Adipocyte (in vitro differentiated cells): ENCODE measurements at regions not wholly inside any gene's neighbourhood (a gene's known extent, or its start where the extent isn't known, plus 50 kb on each side); places are given as distances from the start of the nearest gene placed in this dataset.

Experiments used
- DNase-seq: peaks from one replicate; pipeline ENCODE4 v3.0.0-alpha.2; 2015; ENCODE audit warnings: low read depth
- H3K27me3 ChIP-seq: replicated peaks from 2 replicates; pipeline ENCODE4 v1.7.0; 2013; ENCODE audit warnings: mild to moderate bottlenecking, low read length, moderate library complexity; ENCODE audit not compliant: control insufficient read depth, insufficient read depth
- H3K36me3 ChIP-seq: 2 replicates; pipeline ENCODE4 v1.7.0; 2013; ENCODE audit warnings: low read length, mild to moderate bottlenecking, moderate library complexity; ENCODE audit not compliant: control insufficient read depth, insufficient read depth, severe bottlenecking
- H3K4me1 ChIP-seq: 2 replicates; pipeline ENCODE4 v1.7.0; 2013; ENCODE audit warnings: mild to moderate bottlenecking, low read length, moderate library complexity; ENCODE audit not compliant: control insufficient read depth, insufficient read depth
- H3K4me3 ChIP-seq: 2 replicates; pipeline ENCODE4 v1.7.0; 2013; ENCODE audit warnings: mild to moderate bottlenecking, low read length, moderate library complexity
- H3K9ac ChIP-seq: 2 replicates; pipeline ENCODE4 v1.7.0; 2013; ENCODE audit warnings: mild to moderate bottlenecking, low read length, moderate library complexity
- H3K9me3 ChIP-seq: 2 replicates; pipeline ENCODE4 v1.7.0; 2013; ENCODE audit warnings: mild to moderate bottlenecking, low read length, moderate library complexity; ENCODE audit not compliant: control insufficient read depth

DNA sequence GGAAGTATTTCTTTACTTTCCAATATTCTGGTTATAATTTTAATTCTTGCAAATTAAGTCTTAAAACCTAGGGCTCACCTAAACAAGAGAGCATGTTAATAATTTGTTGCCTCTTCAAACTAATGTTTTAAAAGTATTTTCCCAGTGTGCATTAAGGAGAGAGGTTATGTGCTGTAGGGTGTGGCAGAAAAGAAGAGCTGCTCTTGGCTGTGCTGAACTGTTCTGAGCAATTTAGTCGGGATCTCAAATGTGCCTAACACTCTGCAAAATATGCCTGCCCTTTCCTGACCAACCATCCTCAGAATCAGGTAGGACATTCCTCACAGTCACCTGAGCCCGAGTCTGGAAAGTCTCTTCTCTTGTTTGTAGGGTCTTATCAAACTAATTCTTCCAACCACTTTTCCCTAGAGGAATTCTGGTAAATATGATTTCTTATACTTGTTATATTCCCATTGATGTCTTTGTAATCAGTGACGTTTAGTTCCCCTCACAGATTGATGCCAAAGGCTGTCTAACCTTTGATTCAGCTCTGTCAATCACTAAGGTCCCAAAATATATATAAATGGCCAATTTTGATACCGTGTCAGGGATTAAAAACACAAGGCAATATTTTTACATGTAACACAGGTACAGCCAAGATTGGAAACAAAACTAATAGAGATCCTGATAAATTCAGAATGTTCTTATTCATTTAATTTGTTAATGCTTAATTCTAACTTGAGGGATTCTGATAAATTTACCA is 298.4 kb downstream of the ADGB start:
- Histone ChIP-seq H3K9ac (no peak overlapping the region), H3K4me1 (peaks cover 3% of the 10 kb centered on the region), H3K4me3 (no peak overlapping the region), H3K27me3 (no peaks in the 10 kb centered on the region), H3K9me3 (no peaks in the 10 kb centered on the region), H3K36me3 (no peaks in the 10 kb centered on the region)
- DNase-seq, result no peak

DNA sequence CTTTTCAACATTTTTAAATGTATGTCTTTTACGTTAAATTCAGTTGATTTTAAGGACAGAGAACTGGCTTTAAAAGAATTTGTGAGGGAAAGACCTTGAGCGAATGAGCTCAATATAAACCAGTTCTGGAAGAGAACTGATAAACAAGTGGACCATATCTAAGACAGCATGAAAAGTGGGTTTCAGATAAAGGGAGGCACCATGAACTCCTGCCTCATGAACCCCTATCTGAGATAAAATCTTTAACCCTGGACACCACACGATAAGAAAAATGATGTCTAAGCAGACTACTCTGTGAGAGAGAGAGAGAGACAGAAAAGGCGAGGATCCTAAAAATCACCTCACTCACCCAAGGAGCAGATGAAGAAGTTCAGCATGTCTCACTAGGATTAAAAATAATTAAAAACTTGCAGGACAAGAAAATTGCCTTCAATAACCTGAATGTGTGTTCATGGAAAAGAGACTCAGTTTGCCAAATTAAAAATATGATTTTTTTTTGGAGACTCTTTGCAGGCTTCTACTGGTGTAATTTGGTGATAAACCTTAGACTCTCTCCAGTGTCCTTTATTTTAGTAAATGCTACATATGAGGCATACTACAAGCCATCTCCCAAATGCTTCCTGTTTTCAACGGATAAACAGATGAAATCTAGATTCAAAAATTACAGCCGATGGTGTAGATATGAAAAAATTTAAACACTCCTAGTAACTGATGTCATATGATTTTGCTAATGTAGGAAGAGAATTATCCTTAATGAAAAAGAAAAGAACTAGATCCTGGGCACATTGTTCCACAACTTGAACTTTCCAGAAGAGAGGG is 299.5 kb downstream of the ADGB start:
- no peaks in the 10 kb centered on the region for H3K4me1 ChIP-seq
- no peak for DNase-seq
- H3K9ac ChIP-seq, result no peak overlapping the region
- no peaks in the 10 kb centered on the region for H3K36me3 ChIP-seq
- no peaks in the 10 kb centered on the region for H3K9me3 ChIP-seq
- no peaks in the 10 kb centered on the region for H3K27me3 ChIP-seq
- H3K4me3 ChIP-seq, result no peak overlapping the region

DNA sequence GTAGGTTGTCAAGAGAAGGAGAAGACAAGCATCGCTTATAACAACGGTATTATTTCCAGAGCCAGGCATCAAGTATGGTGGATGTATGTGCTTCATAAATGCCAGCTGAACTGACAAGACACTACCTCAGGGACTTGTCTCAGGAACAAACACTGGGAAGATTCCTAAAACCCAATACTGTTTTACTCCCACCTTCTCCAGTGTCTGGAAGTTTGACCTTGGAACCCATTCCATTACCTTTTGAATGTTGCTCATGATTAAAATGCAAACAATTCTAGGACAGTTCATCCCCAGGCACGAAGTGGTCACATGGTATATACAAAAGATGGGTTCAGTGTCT is 300.1 kb downstream of the ADGB start:
- Histone ChIP-seq H3K36me3 (no peaks in the 10 kb centered on the region), H3K27me3 (no peaks in the 10 kb centered on the region), H3K9me3 (no peaks in the 10 kb centered on the region), H3K9ac (no peak overlapping the region), H3K4me3 (no peak overlapping the region), H3K4me1 (no peaks in the 10 kb centered on the region)
- no peak for DNase-seq

DNA sequence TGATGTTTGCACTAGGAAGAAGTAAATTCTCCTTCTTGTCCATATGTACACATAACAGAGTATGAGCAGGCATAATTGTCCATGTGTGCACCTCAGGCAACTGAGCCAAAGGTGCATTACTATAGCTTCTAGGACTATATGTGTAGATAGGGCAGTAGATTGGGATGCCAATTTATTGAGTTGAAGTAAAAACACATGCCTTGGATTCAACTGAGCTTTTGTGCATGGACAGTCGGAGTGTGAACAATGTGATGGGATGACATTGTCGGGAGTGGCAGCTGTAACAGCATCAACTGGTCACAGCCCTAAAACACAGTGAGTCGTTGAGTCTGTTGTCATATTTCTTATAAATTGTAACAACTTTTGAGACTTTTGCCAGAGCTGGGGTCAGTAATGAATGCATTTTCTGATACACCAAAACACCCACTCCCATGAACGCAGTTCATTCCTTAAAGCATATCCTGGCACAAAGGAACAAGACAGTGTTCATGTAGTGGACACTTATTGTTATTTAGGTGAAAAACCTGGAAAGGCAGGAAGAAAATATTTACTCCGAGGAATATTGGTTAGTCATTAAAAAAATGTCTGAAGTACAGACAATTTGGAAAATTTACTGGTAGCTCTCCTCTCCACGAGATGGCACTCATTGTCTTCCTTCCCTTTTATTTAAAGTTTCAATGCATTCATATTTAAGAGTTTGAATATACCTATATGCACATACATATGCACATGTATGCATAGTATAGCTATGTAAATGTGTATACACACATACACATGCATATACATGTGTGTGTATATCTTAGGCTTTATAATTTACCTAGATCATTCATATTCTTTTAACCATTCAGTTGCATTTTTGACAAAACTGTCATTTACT is 302.0 kb upstream of the STXBP5 start:
- Histone ChIP-seq H3K36me3 (no peaks in the 10 kb centered on the region), H3K4me3 (no peak overlapping the region), H3K27me3 (no peaks in the 10 kb centered on the region), H3K4me1 (peaks cover 15% of the 10 kb centered on the region), H3K9me3 (no peaks in the 10 kb centered on the region), H3K9ac (no peak overlapping the region)
- DNase-seq, result peak; percentile 78

DNA sequence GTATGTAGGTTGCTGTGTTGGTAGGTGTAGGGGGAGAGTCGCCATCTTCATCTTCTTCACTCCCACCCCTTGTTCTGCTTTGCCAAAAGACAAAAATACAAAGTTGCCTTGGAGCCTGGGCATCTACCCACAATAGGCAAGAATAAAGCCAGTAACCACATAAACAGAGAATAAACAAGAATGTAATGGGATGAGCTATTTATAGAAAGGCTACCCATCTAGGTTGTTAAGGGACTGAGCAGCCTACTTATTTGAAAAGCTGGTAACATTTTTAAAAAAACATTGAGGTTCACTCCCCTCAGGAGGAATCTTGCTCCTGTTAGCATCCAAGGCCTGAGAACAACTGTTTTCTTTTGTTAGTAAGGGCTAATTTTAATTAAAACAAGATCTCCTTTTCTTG is 301.4 kb upstream of the STXBP5 start:
- no peaks in the 10 kb centered on the region for H3K27me3 ChIP-seq
- H3K9ac ChIP-seq, result no peak overlapping the region
- H3K36me3 ChIP-seq, result no peaks in the 10 kb centered on the region
- no peaks in the 10 kb centered on the region for H3K9me3 ChIP-seq
- peak; percentile 33 for DNase-seq
- H3K4me1 ChIP-seq, result peaks cover 15% of the 10 kb centered on the region
- no peak overlapping the region for H3K4me3 ChIP-seq

DNA sequence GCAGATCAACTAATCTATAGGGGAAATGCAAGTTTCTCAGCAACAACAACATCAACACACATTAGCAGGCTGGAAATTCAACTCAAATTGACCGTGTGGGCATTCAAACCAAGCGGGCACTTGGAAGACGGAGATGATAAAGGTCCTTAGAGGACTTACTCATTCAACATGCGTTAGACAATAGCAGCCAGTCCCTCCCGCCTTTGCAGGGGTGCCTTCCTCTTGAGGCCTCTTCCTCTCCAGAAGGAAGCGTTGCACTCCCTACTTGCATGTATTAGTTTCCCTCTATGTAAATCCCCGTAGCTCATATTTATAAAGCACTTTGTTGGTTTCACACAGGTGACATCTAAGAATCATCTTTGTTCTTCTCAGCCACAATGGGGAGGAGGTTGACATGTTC is 300.8 kb upstream of the STXBP5 start:
- Histone ChIP-seq H3K4me1 (peaks cover 15% of the 10 kb centered on the region), H3K27me3 (no peaks in the 10 kb centered on the region), H3K9me3 (no peaks in the 10 kb centered on the region), H3K4me3 (no peak overlapping the region), H3K9ac (no peak overlapping the region), H3K36me3 (no peaks in the 10 kb centered on the region)
- no peak for DNase-seq

DNA sequence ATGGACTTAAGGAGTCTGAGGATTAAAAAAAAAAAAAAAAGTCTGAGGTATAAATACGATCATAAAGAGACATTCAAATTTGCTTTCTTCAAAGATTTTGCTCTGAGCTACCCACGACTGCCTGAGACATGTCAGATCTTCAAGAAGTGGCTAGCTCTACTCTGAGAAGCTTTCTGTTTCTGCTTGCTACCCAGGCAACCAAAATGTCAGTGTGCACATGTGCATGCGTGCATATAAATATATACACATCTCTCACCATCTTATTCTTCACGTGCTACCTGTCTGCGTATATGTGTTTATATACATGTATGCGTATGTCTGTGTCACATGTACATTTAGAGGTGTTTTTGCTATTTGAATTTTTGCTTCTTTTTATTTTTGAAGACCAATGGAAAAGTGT is 299.6 kb upstream of the STXBP5 start:
- peak; percentile 19 for DNase-seq
- no peak overlapping the region for H3K9ac ChIP-seq
- no peaks in the 10 kb centered on the region for H3K27me3 ChIP-seq
- peaks cover 15% of the 10 kb centered on the region for H3K4me1 ChIP-seq
- no peaks in the 10 kb centered on the region for H3K9me3 ChIP-seq
- no peak overlapping the region for H3K4me3 ChIP-seq
- no peaks in the 10 kb centered on the region for H3K36me3 ChIP-seq

DNA sequence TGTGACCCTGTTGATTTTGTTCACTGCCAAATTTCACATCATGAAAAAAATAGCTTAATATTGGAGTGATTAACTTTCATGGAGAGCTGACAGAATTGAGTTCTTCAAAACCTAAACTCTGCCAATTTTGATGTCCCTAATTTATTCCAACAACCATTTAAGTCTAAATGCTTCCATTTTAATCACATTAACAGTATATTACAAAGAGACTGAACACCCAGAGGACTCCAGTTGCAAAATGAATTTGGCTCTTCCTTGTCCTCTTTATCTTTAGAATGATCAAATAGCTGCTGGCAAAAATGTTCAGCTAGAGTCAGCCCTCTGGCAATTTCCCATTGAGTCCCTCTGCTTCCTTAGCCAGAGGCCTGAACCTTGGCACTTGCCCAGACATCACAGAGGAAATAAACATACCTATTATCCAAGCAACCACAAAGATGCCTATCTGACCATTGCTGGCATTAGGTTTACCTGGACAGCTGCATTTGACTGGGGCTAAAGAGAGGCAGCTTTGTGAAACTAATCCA is 299.0 kb upstream of the STXBP5 start:
- Histone ChIP-seq H3K4me1 (peaks cover 15% of the 10 kb centered on the region), H3K36me3 (no peaks in the 10 kb centered on the region), H3K9ac (no peak overlapping the region), H3K9me3 (no peaks in the 10 kb centered on the region), H3K4me3 (no peak overlapping the region), H3K27me3 (no peaks in the 10 kb centered on the region)
- peak; percentile 91 for DNase-seq

DNA sequence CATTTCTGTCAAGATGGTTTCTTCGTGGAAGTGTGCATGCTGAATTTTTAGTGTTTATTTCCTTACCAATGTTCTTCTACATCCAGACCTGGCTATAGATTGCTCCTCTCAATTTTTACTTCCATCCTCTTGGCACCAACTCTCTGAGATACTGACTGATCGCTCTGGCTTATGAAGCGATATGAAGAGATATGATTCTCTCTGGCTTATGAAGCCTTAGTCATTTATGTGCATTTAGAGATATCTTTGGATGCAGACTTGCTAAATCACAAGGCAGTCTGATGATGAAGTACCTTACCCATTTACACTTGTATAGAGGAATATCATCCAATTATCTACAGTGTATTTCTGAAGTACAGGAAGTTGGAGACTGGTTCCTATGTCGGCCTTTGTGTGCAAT is 295.4 kb upstream of the STXBP5 start:
- Histone ChIP-seq H3K4me1 (peaks cover 26% of the 10 kb centered on the region), H3K4me3 (no peak overlapping the region), H3K9ac (no peak overlapping the region), H3K9me3 (no peaks in the 10 kb centered on the region), H3K36me3 (no peaks in the 10 kb centered on the region), H3K27me3 (no peaks in the 10 kb centered on the region)
- DNase-seq, result no peak

DNA sequence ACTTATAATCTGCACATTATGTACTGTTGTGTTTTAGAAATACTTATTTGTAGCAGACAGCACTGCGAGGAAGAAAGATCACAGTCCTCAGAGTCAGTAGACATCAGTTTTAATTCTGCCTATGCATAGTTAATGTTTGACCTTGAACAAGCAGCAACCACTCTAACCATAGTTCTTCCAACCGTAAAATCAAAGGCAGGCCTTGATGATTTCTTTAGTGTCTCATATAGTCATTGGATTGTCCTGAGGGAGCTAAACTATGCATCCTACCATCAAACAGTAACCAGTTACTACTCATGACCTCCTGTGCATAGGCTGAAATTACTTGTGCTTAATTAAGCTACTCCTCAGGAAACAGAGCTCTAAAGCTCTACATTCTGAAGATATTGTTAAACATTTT is 294.8 kb upstream of the STXBP5 start:
- H3K4me3 ChIP-seq, result no peak overlapping the region
- H3K4me1 ChIP-seq, result peaks cover 27% of the 10 kb centered on the region
- H3K27me3 ChIP-seq, result no peaks in the 10 kb centered on the region
- no peaks in the 10 kb centered on the region for H3K9me3 ChIP-seq
- no peak overlapping the region for H3K9ac ChIP-seq
- DNase-seq, result no peak
- H3K36me3 ChIP-seq, result no peaks in the 10 kb centered on the region

DNA sequence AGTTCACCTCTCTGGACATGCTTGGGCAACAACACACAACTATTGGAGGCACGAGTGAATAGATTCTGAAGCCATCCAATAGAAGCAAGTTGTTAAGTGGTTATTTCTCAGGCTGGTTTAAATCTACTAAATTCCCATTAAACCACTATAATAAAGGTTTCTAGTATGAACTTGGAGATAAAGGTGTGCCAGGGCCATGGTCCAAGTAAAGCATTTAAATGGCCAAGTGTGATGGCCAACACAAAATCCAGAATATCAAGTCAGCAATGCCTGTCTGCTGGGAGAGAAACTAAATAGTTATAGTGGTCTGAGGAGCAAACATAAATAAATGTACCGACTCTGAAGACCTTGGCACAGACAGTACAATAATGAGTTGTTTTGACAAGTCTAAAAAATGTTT is 294.3 kb upstream of the STXBP5 start:
- no peak overlapping the region for H3K4me3 ChIP-seq
- no peaks in the 10 kb centered on the region for H3K27me3 ChIP-seq
- no peak overlapping the region for H3K9ac ChIP-seq
- H3K36me3 ChIP-seq, result no peaks in the 10 kb centered on the region
- H3K4me1 ChIP-seq, result peaks cover 23% of the 10 kb centered on the region
- no peaks in the 10 kb centered on the region for H3K9me3 ChIP-seq
- DNase-seq, result no peak
